ENCODE measurements at regions not wholly inside any gene's neighbourhood (a gene's known extent, or its start where the extent isn't known, plus 50 kb on each side); places are given as distances from the start of the nearest gene placed in this dataset.
"Not testable (repeated sequence)": the region's sequence is repeated elsewhere in the genome, so short reads cannot be mapped to it uniquely, and the experiment has no call there.

DNA sequence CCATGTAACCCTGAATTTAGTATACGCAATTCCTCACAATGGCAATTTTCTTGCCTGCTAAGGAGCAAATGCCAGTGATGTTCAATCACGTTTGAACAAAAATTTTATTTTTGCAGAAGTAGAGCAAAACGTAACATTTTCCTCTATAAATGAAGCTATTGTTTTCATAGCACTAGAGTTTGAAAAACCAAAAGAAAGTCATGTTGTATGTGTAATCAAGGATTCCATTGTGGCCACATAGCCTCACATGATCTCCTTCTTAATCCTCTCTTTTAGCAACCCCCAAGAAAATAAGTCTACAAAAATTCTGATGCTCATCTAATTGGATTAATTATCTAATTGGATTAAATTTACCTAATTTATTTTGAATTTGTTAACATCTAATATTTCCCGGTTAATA is 1217.4 kb upstream of the FLRT2 start:
- DNase-seq: no peak

DNA sequence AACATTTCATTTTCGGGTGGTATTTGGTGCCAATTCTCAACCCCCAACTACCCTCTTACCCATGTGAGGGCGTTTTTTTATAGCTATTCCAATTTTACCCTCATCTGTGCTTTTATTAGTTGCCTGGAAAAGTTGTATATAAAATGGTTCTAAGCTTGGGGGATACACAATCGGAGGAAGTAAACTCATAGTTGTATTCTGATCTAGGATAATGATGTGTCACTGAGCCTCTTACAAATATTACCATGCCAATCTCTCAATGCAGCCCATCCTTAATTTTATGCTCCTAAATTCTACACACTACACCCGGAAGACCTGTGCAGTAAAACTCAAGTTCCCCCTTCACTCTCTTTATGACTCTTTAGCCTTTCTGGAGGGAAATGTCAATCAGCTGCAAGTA is 1206.5 kb upstream of the FLRT2 start:
- DNase-seq: no peak

DNA sequence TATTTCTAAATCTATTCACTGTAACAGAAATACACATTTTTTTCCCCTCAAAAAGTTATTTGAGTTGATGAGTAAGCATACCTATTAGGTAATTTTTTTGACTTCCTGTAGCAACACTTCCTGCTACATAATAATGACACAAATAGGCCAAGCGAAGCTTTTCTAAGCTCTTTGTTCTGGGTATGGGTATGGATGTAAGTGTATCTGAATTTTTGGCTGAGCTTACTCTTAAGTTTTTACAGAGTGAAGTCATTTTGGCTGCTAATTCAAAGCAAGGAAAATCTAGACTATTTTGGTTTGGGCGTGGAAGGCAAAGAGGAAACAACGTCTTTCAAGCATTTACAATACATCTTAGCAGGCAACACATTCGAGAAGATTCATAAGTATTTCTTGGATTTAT is 1206.0 kb upstream of the FLRT2 start:
- DNase-seq: no peak

DNA sequence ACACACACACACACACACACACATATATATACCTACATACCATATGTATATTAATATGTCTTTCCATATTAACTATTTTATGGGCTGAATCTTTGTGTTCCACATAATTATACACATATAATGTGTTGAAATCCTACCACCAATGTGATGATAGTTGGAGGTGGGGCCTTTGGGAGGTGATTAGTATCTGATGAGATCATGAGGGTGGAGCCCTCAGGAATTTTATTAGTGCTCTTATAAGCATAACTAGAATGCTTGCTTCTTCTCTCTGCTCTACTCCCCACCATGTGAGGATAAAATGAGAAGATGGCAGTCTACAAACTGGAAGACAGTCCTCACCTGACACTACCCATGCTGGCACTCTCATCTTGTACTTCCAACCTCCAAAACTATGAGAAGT is 1193.5 kb upstream of the FLRT2 start:
- no peak for DNase-seq

DNA sequence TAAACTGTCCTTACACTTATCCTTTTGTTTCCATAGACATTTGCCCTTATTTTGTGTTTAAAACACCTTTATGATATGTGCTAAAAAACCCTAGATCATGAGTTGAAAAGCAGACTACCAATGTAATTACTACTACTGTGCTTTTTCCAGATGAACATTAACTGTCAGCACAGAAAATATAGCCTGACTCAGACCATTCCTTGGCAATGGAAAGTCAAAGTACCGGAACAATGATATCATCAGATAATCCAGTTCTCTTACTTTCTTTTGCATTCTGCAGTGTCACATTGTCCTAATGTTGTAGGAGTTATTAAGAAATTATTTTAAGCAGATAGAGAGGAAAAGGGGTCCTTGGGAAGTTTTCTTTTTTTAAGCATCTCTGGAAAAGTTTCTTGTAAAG is 1189.0 kb upstream of the FLRT2 start:
- DNase-seq: no peak

DNA sequence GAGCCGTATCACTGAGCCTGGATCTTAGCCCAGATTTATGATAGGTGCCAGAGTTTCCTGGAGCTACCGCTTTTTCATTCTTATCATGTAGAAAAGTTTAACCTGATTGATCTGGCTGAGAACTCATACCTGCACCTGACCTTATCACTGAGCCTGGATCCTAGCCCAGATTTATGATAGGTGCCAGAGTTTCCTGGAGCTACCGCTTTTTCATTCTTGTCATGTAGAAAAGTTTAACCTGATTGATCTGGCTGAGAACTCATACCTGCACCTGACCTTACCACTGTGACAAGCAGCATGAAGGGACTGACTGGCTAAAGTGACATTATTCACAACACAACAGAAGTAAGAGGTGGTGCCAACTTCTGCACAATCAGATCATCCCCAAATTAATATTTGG is 1188.1 kb upstream of the FLRT2 start:
- DNase-seq: not testable (repeated sequence)

DNA sequence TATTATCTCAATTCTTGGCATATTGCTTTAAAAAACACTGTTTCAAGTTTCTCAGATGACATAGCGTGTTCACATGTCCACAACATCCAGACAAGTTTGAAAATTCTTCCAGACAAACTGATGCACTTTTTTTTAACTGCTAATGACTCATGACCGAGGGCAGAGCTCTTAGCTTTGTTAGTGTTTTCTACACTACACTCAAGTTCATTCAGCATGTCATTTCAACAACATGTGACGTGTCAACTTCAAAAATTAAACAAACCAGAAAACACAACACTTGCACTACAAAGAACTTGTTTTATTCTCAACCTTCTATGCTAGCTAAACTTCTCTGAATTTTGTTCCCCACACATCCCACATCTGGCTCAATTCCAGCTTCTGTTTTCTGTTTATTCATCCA is 1186.3 kb upstream of the FLRT2 start:
- DNase-seq: no peak

DNA sequence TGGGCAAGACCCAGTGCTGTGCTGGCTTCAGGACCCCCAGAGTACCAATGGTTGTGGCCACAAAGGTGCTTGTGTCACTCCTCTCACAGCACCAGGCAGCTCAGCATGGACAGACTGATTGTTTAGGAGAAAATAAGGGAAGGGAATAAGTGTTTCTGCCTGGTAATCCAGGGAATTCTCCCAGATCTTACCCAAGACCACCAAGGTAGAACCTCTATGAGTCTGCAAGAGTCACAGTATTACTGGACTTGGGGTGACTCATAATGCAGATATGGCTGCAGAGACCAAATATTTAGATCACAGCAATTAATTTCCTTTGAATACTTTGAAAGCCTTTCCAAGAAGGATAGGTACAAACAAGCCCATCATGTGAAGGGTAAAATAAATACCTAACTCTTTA is 1178.3 kb upstream of the FLRT2 start:
- no peak for DNase-seq

DNA sequence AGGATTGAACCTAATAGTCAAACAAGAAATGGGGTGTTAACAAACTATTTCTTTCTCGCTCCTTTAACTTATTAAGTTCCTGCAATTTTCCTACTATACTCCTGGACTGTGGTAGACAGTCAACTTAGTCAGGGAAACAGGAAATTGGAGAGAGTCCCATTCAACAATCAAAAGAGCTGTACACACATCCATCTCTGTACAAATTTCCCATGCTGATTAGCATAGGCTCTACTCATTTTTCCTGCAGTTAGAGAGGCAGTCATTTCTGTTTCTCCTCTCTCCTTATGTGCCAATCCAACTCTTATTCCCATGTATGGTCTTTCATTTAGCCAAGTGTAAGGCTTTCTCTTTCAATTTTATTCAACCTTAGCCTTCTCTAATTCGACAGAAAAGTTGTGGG is 1168.5 kb upstream of the FLRT2 start:
- no peak for DNase-seq

DNA sequence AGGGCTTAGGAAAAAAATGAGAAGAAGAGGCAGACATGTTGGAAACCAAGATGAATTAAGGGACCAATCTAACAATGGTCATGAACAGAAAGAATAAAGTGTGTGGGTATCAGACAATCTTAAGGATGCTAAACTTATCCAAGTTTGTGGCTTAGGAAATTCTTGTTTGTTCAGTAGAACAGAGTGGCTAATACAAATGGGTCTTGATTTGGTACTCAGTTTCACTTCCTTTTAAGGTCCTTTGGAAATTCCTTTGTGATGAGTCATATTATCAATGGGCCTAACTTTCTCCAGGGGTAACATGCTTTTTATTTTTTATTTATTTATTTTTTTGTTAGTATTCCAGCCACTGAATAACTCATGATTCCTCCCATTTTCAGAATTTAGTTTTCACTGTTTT is 1154.7 kb upstream of the FLRT2 start:
- DNase-seq: no peak

DNA sequence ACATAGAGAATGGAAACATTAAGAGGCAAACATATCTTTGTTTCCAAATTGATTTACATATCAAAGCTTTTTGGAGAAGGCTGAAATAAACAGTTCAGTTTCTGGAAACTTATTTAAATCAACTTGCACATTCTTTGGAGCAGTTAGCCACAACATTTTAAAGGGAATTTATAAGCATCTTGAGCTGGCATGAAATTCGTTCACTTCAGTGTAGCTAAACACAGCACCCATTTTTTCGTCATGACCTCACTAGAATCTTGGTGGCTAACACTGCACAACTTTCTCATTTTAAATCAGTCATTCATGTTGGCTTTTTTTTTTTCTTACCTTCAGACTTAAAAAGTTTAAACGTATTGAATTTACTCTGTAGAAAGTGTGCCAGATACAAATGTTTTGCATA is 1139.9 kb upstream of the FLRT2 start:
- DNase-seq: no peak

DNA sequence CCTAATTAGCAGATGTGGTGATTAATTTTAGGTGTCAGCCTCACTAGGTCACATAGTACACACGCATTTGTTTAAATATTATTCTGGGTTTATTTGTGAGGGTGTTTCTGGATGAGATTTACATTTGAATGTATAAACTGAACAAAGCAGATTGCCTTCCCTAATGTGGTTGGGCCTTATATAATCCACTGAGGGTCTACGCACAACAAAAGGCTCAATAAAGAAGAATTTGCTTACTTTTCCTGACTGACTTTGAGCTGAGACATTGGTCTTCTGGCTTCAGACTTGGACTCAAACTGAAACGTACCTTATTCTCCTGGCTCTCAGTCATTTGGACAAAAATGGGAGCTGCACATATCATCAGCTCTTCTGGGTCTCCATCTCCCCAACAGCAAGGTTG is 1132.3 kb upstream of the FLRT2 start:
- DNase-seq: no peak

DNA sequence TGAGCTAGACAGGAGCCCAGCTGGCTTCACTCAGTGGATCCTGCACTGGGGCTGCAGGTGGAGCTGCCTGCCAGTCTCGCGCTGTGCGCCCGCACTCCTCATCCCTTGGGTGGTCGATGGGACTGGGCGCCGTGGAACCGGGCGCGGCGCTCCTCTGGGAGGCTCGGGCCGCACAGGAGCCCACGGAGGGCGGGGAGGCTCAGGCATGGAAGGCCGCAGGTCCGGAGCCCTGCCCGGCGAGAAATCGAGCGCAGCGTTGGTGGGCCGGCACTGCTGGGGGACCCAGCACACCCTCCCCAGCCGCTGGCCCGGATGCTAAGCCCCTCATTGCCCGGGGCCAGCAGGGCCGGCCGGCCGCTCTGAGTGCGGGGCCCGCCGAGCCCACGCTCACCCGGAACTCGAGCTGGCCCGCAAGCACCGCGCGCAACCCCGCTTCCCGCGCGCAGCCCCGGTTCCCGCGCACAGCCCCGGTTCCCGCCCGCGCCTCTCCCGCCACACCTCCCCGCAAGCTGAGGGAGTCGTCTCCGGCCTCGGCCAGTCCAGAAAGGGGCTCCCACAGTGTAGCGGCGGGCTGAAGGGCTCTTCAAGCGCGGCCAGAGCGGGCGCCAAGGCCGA is 1130.5 kb upstream of the FLRT2 start:
- DNase-seq: no peak

DNA sequence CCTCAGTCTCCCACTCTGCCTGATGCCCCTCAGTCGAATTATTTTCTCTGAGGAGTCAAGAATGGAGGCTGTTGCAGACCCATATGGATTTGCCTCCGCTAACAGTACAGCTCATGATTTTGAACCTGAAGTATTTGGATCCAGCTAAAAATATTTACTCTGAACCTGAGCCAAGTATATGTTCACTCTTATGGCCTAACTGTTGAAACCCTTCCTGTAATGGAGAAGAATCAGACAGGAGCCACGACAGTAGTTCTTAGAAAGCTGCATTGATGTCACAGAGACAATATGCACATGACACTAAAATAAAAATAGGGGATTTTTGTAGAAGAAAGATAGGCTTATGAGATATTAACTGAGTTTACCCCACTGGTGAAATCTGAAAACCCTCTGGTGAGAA is 1128.3 kb upstream of the FLRT2 start:
- DNase-seq: no peak

DNA sequence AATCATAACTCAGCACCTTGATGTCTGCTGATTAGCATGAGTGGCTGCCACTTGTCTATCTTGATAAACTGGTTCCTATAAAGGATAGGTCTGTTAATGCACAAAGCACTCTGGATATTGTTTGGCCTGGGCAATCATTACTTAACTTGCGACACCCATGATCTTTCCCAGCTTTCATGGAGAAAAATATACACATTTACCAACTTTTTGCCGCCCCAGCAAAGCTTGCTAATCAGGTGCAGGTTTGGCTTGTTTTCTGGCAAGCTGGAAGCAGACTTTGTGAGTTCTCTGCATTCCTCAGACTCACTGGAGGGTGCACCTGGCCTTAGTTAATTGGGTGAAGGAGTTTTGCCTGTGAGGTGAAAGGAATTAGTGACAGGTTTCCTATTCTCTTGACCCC is 1126.4 kb upstream of the FLRT2 start:
- no peak for DNase-seq

DNA sequence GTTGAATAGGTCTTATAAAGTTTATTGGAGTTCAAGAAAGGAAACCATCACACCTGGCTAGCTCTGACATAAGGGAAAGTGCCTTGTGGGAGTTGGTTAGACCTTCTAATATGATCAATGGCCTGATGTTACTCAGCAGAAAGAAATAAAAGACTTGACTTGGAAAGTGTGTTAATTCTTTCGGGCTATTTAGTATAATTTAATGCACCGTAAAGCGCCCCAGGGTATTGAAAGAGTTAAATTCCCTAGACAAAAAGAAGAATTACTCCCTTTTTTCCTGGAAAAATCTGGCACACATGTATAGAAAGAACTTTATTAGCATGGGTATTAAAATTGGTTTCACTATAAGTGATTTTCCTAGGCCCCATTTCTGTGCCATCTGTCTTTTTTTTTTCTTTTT is 1125.7 kb upstream of the FLRT2 start:
- DNase-seq: no peak

DNA sequence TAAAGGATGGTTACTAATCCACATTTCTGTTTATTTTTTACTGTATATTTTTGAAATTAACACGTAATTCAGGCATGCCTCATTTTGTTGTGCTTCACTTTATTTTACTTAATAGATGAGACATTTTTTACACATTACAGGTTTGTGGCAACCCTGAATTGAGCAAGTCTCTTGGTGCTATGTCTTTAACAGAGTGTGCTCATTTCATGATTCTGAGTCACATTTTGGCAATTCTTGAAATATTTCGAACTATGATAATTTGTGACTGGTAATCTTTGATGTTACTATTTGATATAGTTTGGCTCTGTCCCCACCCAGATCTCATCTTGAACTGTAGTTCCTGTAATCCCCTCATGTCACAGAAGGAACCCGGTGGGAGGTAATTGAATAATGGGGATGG is 1120.5 kb upstream of the FLRT2 start:
- no peak for DNase-seq

DNA sequence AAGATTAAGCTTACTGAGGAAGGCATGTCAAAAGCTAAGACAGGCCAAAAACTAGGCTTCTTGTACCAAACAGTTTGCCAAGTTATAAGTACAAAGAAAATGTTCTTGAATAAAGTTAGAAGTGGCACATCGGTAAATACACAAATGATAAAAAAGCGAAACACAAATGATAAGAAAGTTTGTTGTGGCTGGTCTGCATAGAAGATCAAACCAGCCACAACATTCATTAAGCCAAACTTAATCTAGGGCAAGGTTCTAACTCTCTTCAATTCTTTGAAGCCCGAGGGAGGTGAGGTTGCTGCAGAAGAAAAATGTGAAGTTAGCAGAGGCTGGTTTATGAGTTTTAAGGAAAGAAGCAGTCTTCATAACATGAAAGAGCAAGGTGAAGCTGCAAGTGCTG is 1119.6 kb upstream of the FLRT2 start:
- no peak for DNase-seq

DNA sequence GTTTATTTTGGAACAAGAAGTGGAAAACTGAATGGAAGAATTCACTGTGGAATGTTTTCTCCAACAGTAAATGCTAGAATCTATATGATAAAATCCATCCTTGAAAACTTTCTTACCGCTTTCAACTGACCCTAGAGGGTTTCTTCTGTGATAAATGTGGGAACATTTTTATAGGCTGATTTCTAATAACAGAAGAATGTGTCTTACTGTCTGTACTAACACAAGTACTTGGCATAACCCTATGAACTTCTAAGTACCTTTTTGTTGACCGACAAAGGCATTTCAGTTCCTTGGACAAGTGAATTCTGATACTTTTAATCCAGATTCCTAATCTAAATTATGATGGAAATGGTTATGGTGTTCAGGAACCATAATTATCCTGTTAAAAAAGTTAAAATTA is 1109.7 kb upstream of the FLRT2 start:
- no peak for DNase-seq

DNA sequence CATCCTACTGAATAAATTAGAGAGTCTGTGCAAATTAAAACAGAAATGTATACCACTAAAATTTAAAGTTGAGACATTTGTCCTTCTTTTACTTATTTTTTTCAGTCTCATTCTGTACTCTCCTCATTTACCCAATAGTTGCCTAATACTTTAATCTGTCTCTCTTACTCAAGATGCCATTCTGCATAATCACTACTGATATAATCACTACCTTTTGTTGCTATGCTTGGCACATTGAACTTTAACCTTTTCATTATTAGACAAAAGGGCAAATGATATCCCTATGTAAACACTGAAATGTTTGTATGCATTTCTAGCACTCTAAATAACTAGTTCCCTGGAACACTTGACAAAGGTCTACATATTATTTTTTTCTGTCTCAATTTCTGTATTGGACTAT is 1108.3 kb upstream of the FLRT2 start:
- no peak for DNase-seq

DNA sequence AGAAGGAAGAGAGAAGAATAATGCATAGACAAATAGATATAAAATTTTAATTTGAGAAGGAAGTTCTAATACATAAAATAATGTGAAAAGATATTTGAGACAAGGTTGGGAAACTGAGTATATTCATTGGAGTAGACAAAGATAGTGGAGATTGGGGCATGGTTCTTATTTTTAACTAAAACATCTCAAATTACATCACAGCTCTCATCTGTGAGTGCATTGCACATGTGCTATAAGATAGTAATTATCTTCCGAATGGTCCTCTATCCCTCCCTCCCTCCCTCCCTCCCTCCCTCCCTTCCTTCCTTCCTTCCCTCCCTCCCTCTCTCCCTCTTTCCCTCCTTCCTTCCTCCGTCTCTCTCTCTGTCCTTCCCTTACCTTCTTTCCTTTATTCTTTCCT is 1104.0 kb upstream of the FLRT2 start:
- DNase-seq: no peak

DNA sequence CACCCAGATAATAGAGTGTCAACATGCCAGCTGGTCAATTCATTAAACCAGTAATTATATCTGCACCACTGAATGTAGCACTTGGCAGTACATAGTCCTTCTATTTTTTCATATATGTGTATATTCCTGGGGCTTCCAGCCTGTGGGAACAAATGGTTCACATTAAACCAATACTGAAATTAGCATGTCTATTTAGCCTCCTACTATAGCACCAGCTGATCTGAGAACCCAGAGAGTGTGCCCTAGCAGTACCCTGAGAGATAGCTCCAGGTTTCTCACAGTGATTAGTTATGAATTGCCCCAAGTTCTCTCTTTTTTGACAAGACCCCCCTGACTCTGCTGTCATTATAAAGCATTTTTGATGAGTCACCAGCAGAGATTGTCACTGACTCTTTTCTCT is 1097.3 kb upstream of the FLRT2 start:
- no peak for DNase-seq

DNA sequence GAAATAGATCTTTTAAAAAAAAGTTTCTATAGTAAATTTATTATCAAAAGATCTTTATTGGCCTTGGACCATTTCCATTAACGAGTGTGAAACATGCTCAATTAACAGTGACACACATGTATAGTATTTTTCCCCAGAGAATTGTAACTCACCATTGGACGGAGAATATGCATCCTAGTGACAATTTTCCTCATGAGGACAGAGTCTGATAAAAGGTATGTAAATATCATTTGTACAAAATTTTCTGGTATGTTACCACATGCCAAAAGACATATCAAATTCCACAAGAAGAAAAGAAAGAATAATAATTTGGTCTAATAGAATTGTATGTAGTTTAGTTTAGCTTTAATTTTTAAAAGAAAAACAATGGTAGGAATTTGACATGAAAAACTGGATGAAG is 1096.0 kb upstream of the FLRT2 start:
- no peak for DNase-seq

DNA sequence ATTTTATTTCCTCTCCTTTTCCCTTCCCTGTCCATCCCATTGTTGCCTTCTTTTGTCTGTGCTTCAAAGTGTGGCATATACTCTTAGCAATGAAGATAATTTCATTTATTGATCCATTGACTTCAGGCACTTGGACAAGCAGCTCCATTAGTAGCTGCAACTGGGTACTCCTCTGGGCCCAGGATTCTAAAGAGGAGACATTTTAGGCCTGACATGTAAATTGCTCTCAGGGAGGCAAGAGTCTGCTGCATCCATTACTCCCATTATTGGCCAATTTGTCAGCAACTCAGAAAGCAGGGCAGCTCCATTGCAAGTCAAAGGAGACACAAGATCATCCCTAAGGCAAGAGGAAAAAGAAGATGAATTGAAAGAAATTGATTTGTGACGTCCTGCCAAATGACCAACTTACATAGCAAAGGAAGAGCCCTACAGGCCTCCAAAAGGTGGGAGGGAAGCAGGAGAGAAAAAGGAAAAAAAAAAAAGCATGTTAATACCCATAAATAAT is 1094.1 kb upstream of the FLRT2 start:
- no peak for DNase-seq

DNA sequence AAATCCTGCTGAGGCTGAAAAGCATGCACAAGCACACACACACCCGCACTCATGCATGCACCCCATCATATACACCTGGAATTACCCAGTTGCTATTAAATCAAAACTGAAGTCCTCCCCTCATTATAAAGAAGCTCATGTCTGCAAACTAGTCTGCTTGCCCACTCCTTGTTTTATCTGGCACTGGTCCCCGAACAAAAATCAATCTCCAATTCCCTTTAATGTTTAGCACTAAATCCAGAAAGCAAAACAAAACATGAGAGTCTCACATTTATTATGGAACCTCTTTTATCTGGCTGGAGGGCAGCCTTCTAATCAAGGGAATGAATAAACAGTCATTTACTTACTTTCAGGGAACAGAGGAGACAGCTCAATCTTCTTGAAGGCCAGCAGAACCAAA is 1093.4 kb upstream of the FLRT2 start:
- DNase-seq: no peak

DNA sequence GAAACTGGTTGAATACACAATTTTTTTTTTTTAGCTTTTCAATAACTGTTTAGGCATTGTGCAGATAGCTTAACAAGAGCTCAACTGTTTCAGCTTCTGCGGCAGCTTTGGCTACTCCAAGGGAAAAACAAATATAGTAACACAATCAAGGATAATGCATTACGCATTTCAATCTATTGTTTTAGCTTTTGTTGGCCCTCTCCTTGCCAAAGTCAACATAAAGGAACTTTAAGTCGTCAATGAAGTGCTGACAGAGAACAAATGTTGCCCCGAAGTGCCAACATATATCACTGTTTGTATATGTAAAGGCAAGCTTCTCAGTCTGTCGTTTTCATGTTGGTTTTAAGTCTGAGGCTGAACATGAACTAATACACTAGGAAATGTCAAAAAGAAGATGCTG is 1087.4 kb upstream of the FLRT2 start:
- DNase-seq: no peak

Data from CD4-positive, alpha-beta T cell treated with Interleukin-1 beta for 1 hour (primary cell).